ENCODE measurements at regions not wholly inside any gene's neighbourhood (a gene's known extent, or its start where the extent isn't known, plus 50 kb on each side); places are given as distances from the start of the nearest gene placed in this dataset.
"Not testable (repeated sequence)": the region's sequence is repeated elsewhere in the genome, so short reads cannot be mapped to it uniquely, and the experiment has no call there.

DNA sequence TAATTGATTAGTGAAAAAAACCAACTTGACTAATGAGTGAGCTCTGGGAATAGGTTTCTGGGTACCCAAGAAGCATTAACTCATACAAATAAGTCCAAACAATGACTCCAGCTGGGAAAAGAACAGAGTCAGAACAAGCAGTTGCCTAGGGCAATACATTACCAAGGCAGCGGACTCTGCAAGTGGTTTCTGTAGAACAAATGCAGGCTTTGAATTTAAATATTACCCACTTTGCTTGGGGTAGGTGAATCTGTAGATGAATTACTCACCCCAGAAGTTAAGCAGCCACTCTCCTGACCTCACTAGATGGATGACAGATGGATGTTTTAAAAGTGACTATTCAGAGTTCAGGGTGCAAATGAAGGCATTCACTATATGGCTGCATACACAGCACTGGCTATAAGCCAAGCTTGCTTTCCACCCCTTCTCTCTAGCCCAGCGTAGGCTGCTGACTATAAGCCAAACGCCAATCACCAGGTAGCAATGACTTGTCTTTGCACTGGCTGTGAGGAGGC lies 73.1 kb upstream of the BHLHE40 start:
- no peak overlapping the region for H3K4me3 Mint-ChIP-seq

DNA sequence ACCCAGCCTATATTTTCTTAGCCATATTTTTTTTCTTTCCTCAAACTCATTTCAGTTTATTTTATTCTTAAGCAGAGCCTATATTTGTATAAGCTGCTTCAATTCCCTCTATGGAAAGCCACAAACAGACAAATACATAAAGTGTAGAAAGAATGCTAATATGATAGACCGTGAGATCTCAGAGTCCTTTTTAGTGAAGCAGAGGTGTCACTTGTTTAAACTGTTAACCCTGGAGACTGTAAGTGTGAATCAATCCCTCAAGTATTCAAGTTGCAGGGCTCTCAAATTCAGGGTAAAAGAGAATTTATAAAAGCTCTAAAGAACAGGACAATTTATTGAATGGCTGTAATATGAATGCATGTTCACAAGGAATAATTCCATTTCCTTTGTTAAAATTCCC lies 72.2 kb upstream of the BHLHE40 start:
- Mint-ChIP-seq H3K27me3 (ENCODE audit: low read depth, poor library complexity) (peaks cover 9% of the 10 kb centered on the region), H3K9me3 (no peaks in the 10 kb centered on the region), H3K27ac (no peak overlapping the region), H3K36me3 (ENCODE audit: low read depth) (no peaks in the 10 kb centered on the region), H3K4me3 (no peak overlapping the region), H3K4me1 (peaks cover 16% of the 10 kb centered on the region)
- DNase-seq, result no peak
- no peak for TF ChIP-seq CTCF (IDR thresholded peaks at IDR 0.05)

More for the DNA sequence above, 73.1 kb upstream of the BHLHE40 start:
- Mint-ChIP-seq H3K9me3 (no peaks in the 10 kb centered on the region), H3K27ac (no peak overlapping the region), H3K27me3 (ENCODE audit: low read depth, poor library complexity) (peaks cover 9% of the 10 kb centered on the region), H3K4me1 (peaks cover 16% of the 10 kb centered on the region), H3K36me3 (ENCODE audit: low read depth) (no peaks in the 10 kb centered on the region)
- no peak for DNase-seq
- TF ChIP-seq CTCF (IDR thresholded peaks at IDR 0.05), result no peak

- TF ChIP-seq CTCF (IDR thresholded peaks at IDR 0.05), result no peak
- H3K4me3 Mint-ChIP-seq, result no peak overlapping the region
- H3K27me3 Mint-ChIP-seq (ENCODE audit: low read depth, poor library complexity), result peaks cover 9% of the 10 kb centered on the region
- H3K27ac Mint-ChIP-seq, result peak overlapping the region; percentile 13
- H3K36me3 Mint-ChIP-seq (ENCODE audit: low read depth), result no peaks in the 10 kb centered on the region
- H3K9me3 Mint-ChIP-seq, result no peaks in the 10 kb centered on the region
- H3K4me1 Mint-ChIP-seq, result peaks cover 16% of the 10 kb centered on the region
- DNase-seq, result no peak
Measured at GRCh38 chr3:4907643-4908432, 71.4 kb upstream of the BHLHE40 start.

GRCh38 chr3:4908433-4909156 lies 70.6 kb upstream of the BHLHE40 start:
- Mint-ChIP-seq H3K27me3 (ENCODE audit: low read depth, poor library complexity) (peaks cover 5% of the 10 kb centered on the region), H3K4me1 (peaks cover 16% of the 10 kb centered on the region), H3K36me3 (ENCODE audit: low read depth) (no peaks in the 10 kb centered on the region), H3K27ac (no peak overlapping the region), H3K9me3 (peaks cover 4% of the 10 kb centered on the region), H3K4me3 (no peak overlapping the region)
- DNase-seq, result no peak
- TF ChIP-seq CTCF (IDR thresholded peaks at IDR 0.05), result no peak

DNA sequence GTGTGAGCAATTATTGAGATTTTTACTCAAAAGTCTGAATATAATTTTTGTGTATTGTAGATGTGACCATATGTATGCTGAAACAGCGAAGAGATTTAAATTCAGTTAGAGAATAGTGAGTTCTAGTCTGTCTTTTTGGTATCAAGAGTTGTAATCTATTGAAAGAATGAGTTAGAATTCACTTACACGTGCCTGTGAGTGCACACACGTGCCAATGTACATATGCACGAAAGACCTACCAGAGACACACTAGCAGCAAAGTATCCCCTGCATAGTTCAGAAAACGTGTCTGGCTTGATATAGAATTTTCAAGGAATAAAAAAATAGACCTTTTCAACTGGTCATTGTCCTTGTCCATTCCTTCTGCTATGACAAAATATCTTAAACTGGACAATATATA lies 64.8 kb upstream of the BHLHE40 start:
- Mint-ChIP-seq H3K9me3 (peaks cover 18% of the 10 kb centered on the region), H3K27ac (no peak overlapping the region), H3K4me1 (no peaks in the 10 kb centered on the region), H3K36me3 (ENCODE audit: low read depth) (peaks cover 5% of the 10 kb centered on the region), H3K4me3 (no peak overlapping the region), H3K27me3 (ENCODE audit: low read depth, poor library complexity) (peaks cover 5% of the 10 kb centered on the region)
- no peak for TF ChIP-seq CTCF (IDR thresholded peaks at IDR 0.05)
- DNase-seq, result no peak

DNA sequence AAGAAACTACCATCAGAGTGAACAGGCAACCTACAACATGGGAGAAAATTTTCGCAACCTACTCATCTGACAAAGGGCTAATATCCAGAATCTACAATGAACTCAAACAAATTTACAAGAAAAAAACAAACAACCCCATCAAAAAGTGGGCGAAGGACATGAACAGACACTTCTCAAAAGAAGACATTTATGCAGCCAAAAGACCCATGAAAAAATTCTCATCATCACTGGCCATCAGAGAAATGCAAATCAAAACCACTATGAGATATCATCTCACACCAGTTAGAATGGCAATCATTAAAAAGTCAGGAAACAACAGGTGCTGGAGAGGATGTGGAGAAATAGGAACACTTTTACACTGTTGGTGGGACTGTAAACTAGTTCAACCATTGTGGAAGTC lies 57.6 kb upstream of the BHLHE40 start:
- H3K4me1 Mint-ChIP-seq; DNase-seq; H3K4me3 Mint-ChIP-seq; H3K27me3 Mint-ChIP-seq (ENCODE audit: low read depth, poor library complexity); H3K36me3 Mint-ChIP-seq (ENCODE audit: low read depth); H3K9me3 Mint-ChIP-seq; H3K27ac Mint-ChIP-seq: not testable (repeated sequence)

Measured in nephron progenitor cell (in vitro differentiated cells).